ENCODE measurements at regions not wholly inside any gene's neighbourhood (a gene's known extent, or its start where the extent isn't known, plus 50 kb on each side); places are given as distances from the start of the nearest gene placed in this dataset.

- Histone ChIP-seq H3K27ac (replicated peaks; ENCODE audit: low read length) (no peak overlapping the region), H3K23ac (ENCODE audit: low read depth, low read length, poor library complexity) (no peak overlapping the region), H2BK12ac (ENCODE audit: low read length) (no peak overlapping the region), H4K8ac (ENCODE audit: low read depth, low read length) (no peak overlapping the region), H2AK5ac (ENCODE audit: low read depth, low read length) (no peak overlapping the region), H3K9ac (ENCODE audit: low read depth, low read length, poor library complexity) (no peak overlapping the region), H3K4me3 (ENCODE audit: low read length in 2 of 2) (no peak overlapping the region), H3K9me3 (replicated peaks in 1 of 2; ENCODE audit: control insufficient read depth in 2 of 2, insufficient read depth in 1 of 2, low read depth in 1 of 2, low read length in 2 of 2) (no peaks in the 10 kb centered on the region), H2BK15ac (ENCODE audit: low read length) (no peak overlapping the region), H3K27me3 (ENCODE audit: control insufficient read depth in 3 of 3, insufficient read depth in 3 of 3, low read depth in 1 of 3, low read length in 3 of 3) (no peaks in the 10 kb centered on the region), H2BK5ac (ENCODE audit: low read length) (no peak overlapping the region), H3K4ac (ENCODE audit: low read length) (no peak overlapping the region), H3K4me1 (ENCODE audit: control insufficient read depth in 2 of 2, insufficient read depth in 1 of 2, low read depth in 1 of 2, low read length in 2 of 2) (no peaks in the 10 kb centered on the region), H3K36me3 (replicated peaks in 1 of 2; ENCODE audit: control insufficient read depth in 2 of 2, insufficient read depth in 2 of 2, low read length in 2 of 2) (no peaks in the 10 kb centered on the region), H2BK120ac (ENCODE audit: low read depth, low read length) (no peak overlapping the region), H2AFZ (ENCODE audit: low read length) (no peak overlapping the region), H3K14ac (ENCODE audit: low read length) (no peak overlapping the region), H3K18ac (ENCODE audit: low read length) (no peak overlapping the region), H3K4me2 (ENCODE audit: insufficient read depth, low read length, poor library complexity, severe bottlenecking) (no peak overlapping the region), H3K79me1 (ENCODE audit: low read depth, low read length) (no peaks in the 10 kb centered on the region), H4K91ac (ENCODE audit: low read depth, low read length, poor library complexity) (no peak overlapping the region)
- DNase-seq (ENCODE audit: low spot score), result no peak
- WGBS, 2 donors (ENCODE audit: extremely low coverage in 2 of 2, insufficient read length in 2 of 2, insufficient replicate concordance in 1 of 2), result no CpG with 5 or more reads among the region's 2 CpGs
Measured at GRCh38 chr5:24289582-24290335, 355.0 kb downstream of the CDH10 start.

DNA sequence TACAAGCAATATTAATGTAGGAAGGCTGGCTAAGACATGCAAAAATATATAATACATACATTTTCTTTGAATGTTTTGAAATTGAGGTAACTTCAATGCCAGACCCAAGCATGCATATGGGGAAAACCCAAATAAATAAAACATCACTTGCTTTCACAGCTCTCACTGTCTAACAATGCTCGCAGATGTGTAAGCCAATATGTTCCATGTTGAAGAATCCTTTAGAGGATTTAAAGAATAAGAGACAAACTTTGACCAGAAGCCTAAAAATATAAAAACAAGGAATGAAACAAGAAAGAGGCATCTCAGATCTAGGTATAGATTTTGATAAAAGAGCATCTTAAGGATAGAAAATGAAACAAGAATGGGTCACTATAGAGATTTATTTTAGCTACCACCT lies 354.2 kb downstream of the CDH10 start:
- no CpG with 5 or more reads among the region's 1 CpG for WGBS, 2 donors (ENCODE audit: extremely low coverage in 2 of 2, insufficient read length in 2 of 2, insufficient replicate concordance in 1 of 2)
- no peaks in the 10 kb centered on the region for H3K36me3 ChIP-seq (replicated peaks in 1 of 2; ENCODE audit: control insufficient read depth in 2 of 2, insufficient read depth in 2 of 2, low read length in 2 of 2)
- no peak overlapping the region for H3K14ac ChIP-seq (ENCODE audit: low read length)
- H3K4me3 ChIP-seq (ENCODE audit: low read length in 2 of 2), result no peak overlapping the region
- no peak overlapping the region for H4K8ac ChIP-seq (ENCODE audit: low read depth, low read length)
- no peaks in the 10 kb centered on the region for H3K27me3 ChIP-seq (ENCODE audit: control insufficient read depth in 3 of 3, insufficient read depth in 3 of 3, low read depth in 1 of 3, low read length in 3 of 3)
- H2BK120ac ChIP-seq (ENCODE audit: low read depth, low read length), result no peak overlapping the region
- H2AK5ac ChIP-seq (ENCODE audit: low read depth, low read length), result no peak overlapping the region
- no peak overlapping the region for H4K91ac ChIP-seq (ENCODE audit: low read depth, low read length, poor library complexity)
- no peak overlapping the region for H3K4ac ChIP-seq (ENCODE audit: low read length)
- peak overlapping the region; percentile 29 for H2AFZ ChIP-seq (ENCODE audit: low read length)
- H3K27ac ChIP-seq (replicated peaks; ENCODE audit: low read length), result no peak overlapping the region
- no peaks in the 10 kb centered on the region for H3K4me1 ChIP-seq (ENCODE audit: control insufficient read depth in 2 of 2, insufficient read depth in 1 of 2, low read depth in 1 of 2, low read length in 2 of 2)
- no peaks in the 10 kb centered on the region for H3K9me3 ChIP-seq (replicated peaks in 1 of 2; ENCODE audit: control insufficient read depth in 2 of 2, insufficient read depth in 1 of 2, low read depth in 1 of 2, low read length in 2 of 2)
- H3K79me1 ChIP-seq (ENCODE audit: low read depth, low read length), result no peaks in the 10 kb centered on the region
- no peak overlapping the region for H2BK12ac ChIP-seq (ENCODE audit: low read length)
- H3K23ac ChIP-seq (ENCODE audit: low read depth, low read length, poor library complexity), result no peak overlapping the region
- no peak overlapping the region for H3K9ac ChIP-seq (ENCODE audit: low read depth, low read length, poor library complexity)
- H3K18ac ChIP-seq (ENCODE audit: low read length), result no peak overlapping the region
- no peak overlapping the region for H2BK15ac ChIP-seq (ENCODE audit: low read length)
- no peak overlapping the region for H3K4me2 ChIP-seq (ENCODE audit: insufficient read depth, low read length, poor library complexity, severe bottlenecking)
- H2BK5ac ChIP-seq (ENCODE audit: low read length), result no peak overlapping the region
- DNase-seq (ENCODE audit: low spot score), result no peak

DNA sequence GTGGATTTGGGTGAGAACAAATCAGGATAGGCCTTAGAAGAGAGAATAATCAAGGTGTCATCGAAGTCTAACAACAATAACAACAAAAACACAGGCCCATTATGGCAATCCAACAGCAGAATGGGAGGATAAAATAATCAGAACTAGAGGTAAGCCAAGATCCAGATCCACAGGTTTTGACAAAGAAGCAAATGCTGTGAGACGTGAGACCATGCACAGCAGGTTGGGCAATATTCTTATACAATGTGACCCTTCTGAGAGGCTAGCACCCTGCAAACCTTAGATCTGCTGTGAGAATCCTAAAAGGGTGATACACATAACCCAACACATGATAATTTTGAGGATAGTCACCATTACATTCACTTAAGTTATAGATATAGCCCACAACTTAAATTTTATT lies 352.9 kb downstream of the CDH10 start:
- H2BK120ac ChIP-seq (ENCODE audit: low read depth, low read length), result no peak overlapping the region

GRCh38 chr5:24294333-24294732 lies 350.4 kb downstream of the CDH10 start:
- H3K4ac ChIP-seq (ENCODE audit: low read length), result no peak overlapping the region
- peak overlapping the region; percentile 48 for H2AFZ ChIP-seq (ENCODE audit: low read length)
- H2BK5ac ChIP-seq (ENCODE audit: low read length), result no peak overlapping the region
- H2BK120ac ChIP-seq (ENCODE audit: low read depth, low read length), result no peak overlapping the region
- H3K27me3 ChIP-seq (ENCODE audit: control insufficient read depth in 3 of 3, insufficient read depth in 3 of 3, low read depth in 1 of 3, low read length in 3 of 3), result no peaks in the 10 kb centered on the region
- H3K4me3 ChIP-seq (ENCODE audit: low read length in 2 of 2), result no peak overlapping the region
- H2BK12ac ChIP-seq (ENCODE audit: low read length), result no peak overlapping the region
- no peak for DNase-seq (ENCODE audit: low spot score)
- no peak overlapping the region for H3K27ac ChIP-seq (replicated peaks; ENCODE audit: low read length)
- H3K9ac ChIP-seq (ENCODE audit: low read depth, low read length, poor library complexity), result no peak overlapping the region
- H3K79me1 ChIP-seq (ENCODE audit: low read depth, low read length), result no peaks in the 10 kb centered on the region
- WGBS, 2 donors (ENCODE audit: extremely low coverage in 2 of 2, insufficient read length in 2 of 2, insufficient replicate concordance in 1 of 2), result no CpG with 5 or more reads among the region's 4 CpGs
- H4K91ac ChIP-seq (ENCODE audit: low read depth, low read length, poor library complexity), result no peak overlapping the region
- no peak overlapping the region for H4K8ac ChIP-seq (ENCODE audit: low read depth, low read length)
- H3K9me3 ChIP-seq (replicated peaks in 1 of 2; ENCODE audit: control insufficient read depth in 2 of 2, insufficient read depth in 1 of 2, low read depth in 1 of 2, low read length in 2 of 2), result no peaks in the 10 kb centered on the region
- no peak overlapping the region for H2BK15ac ChIP-seq (ENCODE audit: low read length)
- no peak overlapping the region for H3K4me2 ChIP-seq (ENCODE audit: insufficient read depth, low read length, poor library complexity, severe bottlenecking)
- H3K4me1 ChIP-seq (ENCODE audit: control insufficient read depth in 2 of 2, insufficient read depth in 1 of 2, low read depth in 1 of 2, low read length in 2 of 2), result no peaks in the 10 kb centered on the region
- no peaks in the 10 kb centered on the region for H3K36me3 ChIP-seq (replicated peaks in 1 of 2; ENCODE audit: control insufficient read depth in 2 of 2, insufficient read depth in 2 of 2, low read length in 2 of 2)
- H3K18ac ChIP-seq (ENCODE audit: low read length), result no peak overlapping the region
- no peak overlapping the region for H3K23ac ChIP-seq (ENCODE audit: low read depth, low read length, poor library complexity)
- H3K14ac ChIP-seq (ENCODE audit: low read length), result no peak overlapping the region
- H2AK5ac ChIP-seq (ENCODE audit: low read depth, low read length), result no peak overlapping the region

More for the DNA sequence above, 352.9 kb downstream of the CDH10 start:
- Histone ChIP-seq H3K4ac (ENCODE audit: low read length) (no peak overlapping the region), H2BK5ac (ENCODE audit: low read length) (no peak overlapping the region), H3K79me1 (ENCODE audit: low read depth, low read length) (no peaks in the 10 kb centered on the region), H3K14ac (ENCODE audit: low read length) (no peak overlapping the region), H3K4me3 (ENCODE audit: low read length in 2 of 2) (no peak overlapping the region), H2BK15ac (ENCODE audit: low read length) (no peak overlapping the region), H2BK12ac (ENCODE audit: low read length) (no peak overlapping the region), H3K23ac (ENCODE audit: low read depth, low read length, poor library complexity) (no peak overlapping the region), H4K8ac (ENCODE audit: low read depth, low read length) (no peak overlapping the region), H2AK5ac (ENCODE audit: low read depth, low read length) (no peak overlapping the region), H3K9ac (ENCODE audit: low read depth, low read length, poor library complexity) (no peak overlapping the region), H4K91ac (ENCODE audit: low read depth, low read length, poor library complexity) (no peak overlapping the region), H3K27ac (replicated peaks; ENCODE audit: low read length) (no peak overlapping the region), H3K36me3 (replicated peaks in 1 of 2; ENCODE audit: control insufficient read depth in 2 of 2, insufficient read depth in 2 of 2, low read length in 2 of 2) (no peaks in the 10 kb centered on the region), H3K27me3 (ENCODE audit: control insufficient read depth in 3 of 3, insufficient read depth in 3 of 3, low read depth in 1 of 3, low read length in 3 of 3) (no peaks in the 10 kb centered on the region), H3K9me3 (replicated peaks in 1 of 2; ENCODE audit: control insufficient read depth in 2 of 2, insufficient read depth in 1 of 2, low read depth in 1 of 2, low read length in 2 of 2) (no peaks in the 10 kb centered on the region), H3K4me1 (ENCODE audit: control insufficient read depth in 2 of 2, insufficient read depth in 1 of 2, low read depth in 1 of 2, low read length in 2 of 2) (no peaks in the 10 kb centered on the region), H3K4me2 (ENCODE audit: insufficient read depth, low read length, poor library complexity, severe bottlenecking) (no peak overlapping the region), H3K18ac (ENCODE audit: low read length) (no peak overlapping the region), H2AFZ (ENCODE audit: low read length) (no peak overlapping the region)
- DNase-seq (ENCODE audit: low spot score), result no peak
- WGBS, 2 donors (ENCODE audit: extremely low coverage in 2 of 2, insufficient read length in 2 of 2, insufficient replicate concordance in 1 of 2), result no CpG with 5 or more reads among the region's 2 CpGs
